Activated T-helper 1 cell treated with anti-CD3 and anti-CD28 coated beads, Interleukin-12 subunit alpha, Interleukin-12 subunit beta, Interleukin-2, Interleukin-4 antibody, amounts not matched to agents 30 ng/mL and 10 ng/mL and 1 ng/mL, durations not matched to agents 14 hours and 24 hours and 36 hours (primary cell): ENCODE measurements at regions not wholly inside any gene's neighbourhood (a gene's known extent, or its start where the extent isn't known, plus 50 kb on each side); places are given as distances from the start of the nearest gene placed in this dataset.

Experiments used
- DNase-seq: peaks from one replicate; pipeline ENCODE4 v3.0.0; 2021; ENCODE audit warnings: low spot score
- H3K27ac Mint-ChIP-seq: one replicate; pipeline ENCODE4 v1.8.0; 2021; ENCODE audit warnings: mild to moderate bottlenecking, mixed read lengths
- H3K27me3 Mint-ChIP-seq: one replicate; pipeline ENCODE4 v1.8.0; 2022; ENCODE audit warnings: mild to moderate bottlenecking, moderate library complexity, mixed read lengths; ENCODE audit not compliant: insufficient read depth
- H3K36me3 Mint-ChIP-seq: one replicate; pipeline ENCODE4 v1.8.0; 2021; ENCODE audit warnings: low read depth, mixed read lengths
- H3K4me1 Mint-ChIP-seq: one replicate; pipeline ENCODE4 v1.8.0; 2021; ENCODE audit warnings: low read depth, mixed read lengths
- H3K4me3 Mint-ChIP-seq: one replicate; pipeline ENCODE4 v1.8.0; 2021; ENCODE audit warnings: mild to moderate bottlenecking, moderate library complexity, mixed read lengths
- H3K9me3 Mint-ChIP-seq: one replicate; pipeline ENCODE4 v1.8.0; 2021; ENCODE audit warnings: mixed read lengths
- intact Hi-C: fragments of 100-400 bp; cut with micrococcal nuclease; formaldehyde crosslinking; loops from one replicate; pipeline ENCODE4 v1.15.1; 2024

GRCh38 chr15:96035091-96035490 is 295.4 kb upstream of the NR2F2 start:
- H3K27me3 Mint-ChIP-seq: peaks cover 33% of the 10 kb centered on the region
- no peaks in the 10 kb centered on the region for H3K36me3 Mint-ChIP-seq
- H3K4me1 Mint-ChIP-seq: peaks cover 4% of the 10 kb centered on the region
- no peak for DNase-seq
- intact Hi-C loops: loop anchor here (5.0 kb wide), 1 partner anchor 38 kb away; no protein-coding TSS in a partner anchor
- H3K27ac Mint-ChIP-seq: no peak overlapping the region
- H3K9me3 Mint-ChIP-seq: no peaks in the 10 kb centered on the region
- H3K4me3 Mint-ChIP-seq: no peak overlapping the region

- Mint-ChIP-seq H3K4me1 (peaks cover 4% of the 10 kb centered on the region), H3K9me3 (no peaks in the 10 kb centered on the region), H3K27ac (no peak overlapping the region), H3K27me3 (peaks cover 37% of the 10 kb centered on the region), H3K36me3 (no peaks in the 10 kb centered on the region), H3K4me3 (no peak overlapping the region)
- no peak for DNase-seq
- intact Hi-C loops: loop anchor here (5.0 kb wide), 1 partner anchor 38 kb away; no protein-coding TSS in a partner anchor
Measured at GRCh38 chr15:96035635-96036034, 294.9 kb upstream of the NR2F2 start.

- Mint-ChIP-seq H3K9me3 (no peaks in the 10 kb centered on the region), H3K27ac (no peak overlapping the region), H3K36me3 (no peaks in the 10 kb centered on the region), H3K4me1 (peaks cover 4% of the 10 kb centered on the region), H3K4me3 (no peak overlapping the region), H3K27me3 (peaks cover 46% of the 10 kb centered on the region)
- DNase-seq: no peak
- intact Hi-C loops: loop anchor here (5.0 kb wide), 1 partner anchor 40 kb away; no protein-coding TSS in a partner anchor
Measured at GRCh38 chr15:96037584-96037983, 292.9 kb upstream of the NR2F2 start.

GRCh38 chr15:96038131-96038530 is 292.4 kb upstream of the NR2F2 start:
- Mint-ChIP-seq H3K27me3 (peaks cover 48% of the 10 kb centered on the region), H3K4me3 (no peak overlapping the region), H3K9me3 (no peaks in the 10 kb centered on the region), H3K4me1 (peaks cover 4% of the 10 kb centered on the region), H3K27ac (no peak overlapping the region), H3K36me3 (no peaks in the 10 kb centered on the region)
- intact Hi-C loops: loop anchor here (5.0 kb wide), 1 partner anchor 41 kb away; no protein-coding TSS in a partner anchor
- DNase-seq: no peak

- no peak overlapping the region for H3K27ac Mint-ChIP-seq
- H3K36me3 Mint-ChIP-seq: no peaks in the 10 kb centered on the region
- no peak overlapping the region for H3K4me3 Mint-ChIP-seq
- intact Hi-C loops: loop anchor here (5.0 kb wide), 1 partner anchor 41 kb away; no protein-coding TSS in a partner anchor
- no peak for DNase-seq
- no peaks in the 10 kb centered on the region for H3K9me3 Mint-ChIP-seq
- H3K27me3 Mint-ChIP-seq: peaks cover 48% of the 10 kb centered on the region
- peaks cover 4% of the 10 kb centered on the region for H3K4me1 Mint-ChIP-seq
Measured at GRCh38 chr15:96038650-96039049, 291.9 kb upstream of the NR2F2 start.

GRCh38 chr15:96041982-96042733 is 288.3 kb upstream of the NR2F2 start:
- peaks cover 4% of the 10 kb centered on the region for H3K4me1 Mint-ChIP-seq
- DNase-seq: no peak

GRCh38 chr15:96042734-96043224 is 287.7 kb upstream of the NR2F2 start:
- Mint-ChIP-seq H3K4me1 (peaks cover under 1% of the 10 kb centered on the region), H3K9me3 (no peaks in the 10 kb centered on the region), H3K36me3 (no peaks in the 10 kb centered on the region), H3K4me3 (no peak overlapping the region), H3K27me3 (peaks cover 36% of the 10 kb centered on the region), H3K27ac (no peak overlapping the region)
- no peak for DNase-seq
- intact Hi-C loops: no loop called here

More at GRCh38 chr15:96041982-96042733, 288.3 kb upstream of the NR2F2 start:
- Mint-ChIP-seq H3K27ac (no peak overlapping the region), H3K27me3 (peaks cover 38% of the 10 kb centered on the region), H3K9me3 (no peaks in the 10 kb centered on the region), H3K36me3 (no peaks in the 10 kb centered on the region), H3K4me3 (no peak overlapping the region)
- intact Hi-C loops: no loop called here

GRCh38 chr15:96043591-96044171 is 286.8 kb upstream of the NR2F2 start:
- H3K4me3 Mint-ChIP-seq: no peak overlapping the region
- intact Hi-C loops: no loop called here
- H3K4me1 Mint-ChIP-seq: no peaks in the 10 kb centered on the region
- H3K27me3 Mint-ChIP-seq: peaks cover 40% of the 10 kb centered on the region
- H3K36me3 Mint-ChIP-seq: no peaks in the 10 kb centered on the region
- no peak overlapping the region for H3K27ac Mint-ChIP-seq
- DNase-seq: no peak
- H3K9me3 Mint-ChIP-seq: no peaks in the 10 kb centered on the region

GRCh38 chr15:96046620-96047240 is 283.8 kb upstream of the NR2F2 start:
- Mint-ChIP-seq H3K4me3 (no peak overlapping the region), H3K36me3 (no peaks in the 10 kb centered on the region), H3K4me1 (no peaks in the 10 kb centered on the region), H3K9me3 (no peaks in the 10 kb centered on the region), H3K27ac (no peak overlapping the region), H3K27me3 (peaks cover 38% of the 10 kb centered on the region)
- intact Hi-C loops: no loop called here
- DNase-seq: no peak

- H3K27ac Mint-ChIP-seq: no peak overlapping the region
- no peak overlapping the region for H3K4me3 Mint-ChIP-seq
- H3K4me1 Mint-ChIP-seq: no peaks in the 10 kb centered on the region
- intact Hi-C loops: no loop called here
- no peaks in the 10 kb centered on the region for H3K36me3 Mint-ChIP-seq
- H3K27me3 Mint-ChIP-seq: peaks cover 37% of the 10 kb centered on the region
- DNase-seq: no peak
- H3K9me3 Mint-ChIP-seq: no peaks in the 10 kb centered on the region
Measured at GRCh38 chr15:96047255-96047931, 283.1 kb upstream of the NR2F2 start.

- Mint-ChIP-seq H3K27ac (no peak overlapping the region), H3K27me3 (peaks cover 42% of the 10 kb centered on the region), H3K4me1 (no peaks in the 10 kb centered on the region), H3K36me3 (no peaks in the 10 kb centered on the region), H3K4me3 (no peak overlapping the region), H3K9me3 (no peaks in the 10 kb centered on the region)
- DNase-seq: no peak
- intact Hi-C loops: no loop called here
Measured at GRCh38 chr15:96049323-96049722, 281.2 kb upstream of the NR2F2 start.

- H3K27ac Mint-ChIP-seq: no peak overlapping the region
- intact Hi-C loops: loop anchor here (5.0 to 10.0 kb wide), 2 partner anchors 305 to 1777 kb away; no protein-coding TSS in a partner anchor
- H3K4me3 Mint-ChIP-seq: no peak overlapping the region
- H3K9me3 Mint-ChIP-seq: no peaks in the 10 kb centered on the region
- H3K36me3 Mint-ChIP-seq: no peaks in the 10 kb centered on the region
- no peaks in the 10 kb centered on the region for H3K4me1 Mint-ChIP-seq
- peaks cover 41% of the 10 kb centered on the region for H3K27me3 Mint-ChIP-seq
- no peak for DNase-seq
Measured at GRCh38 chr15:96049766-96050165, 280.7 kb upstream of the NR2F2 start.
